B cell (primary cell): ENCODE measurements at regions not wholly inside any gene's neighbourhood (a gene's known extent, or its start where the extent isn't known, plus 50 kb on each side); places are given as distances from the start of the nearest gene placed in this dataset.

ENCODE experiments used
- ATAC-seq: fragments of 200-7000 bp; cut with Tn5 transposase; one replicate; pipeline ENCODE4 v1.10.0; 2021; ENCODE audit warnings: low read depth, mild to moderate bottlenecking, moderate number of reproducible peaks, moderate library complexity
- CTCF ChIA-PET: fragments of 350-600 bp; sonication (Branson Sonifier 250); formaldehyde crosslinking; loops from one replicate; lab custom pipeline; 2021; ENCODE audit warnings: antibody characterized with exemption, inconsistent platforms; lab: Charles Lee
- POLR2A ChIA-PET: fragments of 350-600 bp; sonication (Branson Sonifier 250); formaldehyde crosslinking; loops from one replicate; lab custom pipeline; 2021; ENCODE audit warnings: antibody characterized with exemption; lab: Charles Lee
- DNase-seq: peaks from one replicate; pipeline ENCODE4 v3.0.0; 2013
- H2AFZ ChIP-seq: 2 replicates; pipeline ENCODE4 v1.6.1; 2012; ENCODE audit warnings: mild to moderate bottlenecking, low read depth, low read length; ENCODE audit not compliant: insufficient read depth, poor library complexity, severe bottlenecking
- H3K27ac ChIP-seq, 2 donors: 1 replicate in 1 of 2; 2 replicates in 1 of 2; pipeline ENCODE4 v1.5.1; 2012 to 2013; ENCODE audit warnings: low read length in 2 of 2, mild to moderate bottlenecking in 2 of 2, moderate library complexity in 1 of 2
- H3K27me3 ChIP-seq, 4 experiments: fragments of 200-600 bp in 1 of 4; sonication (generic) in 1 of 4; replicated peaks in 1 of 4; 1 replicate in 2 of 4; 2 replicates in 2 of 4; pipeline versions ENCODE4 v1.6.1 to v1.7.0; 2013 to 2016; ENCODE audit warnings: low read length in 3 of 4, mild to moderate bottlenecking in 2 of 4, mixed read lengths in 1 of 4, moderate library complexity in 1 of 4; ENCODE audit not compliant: insufficient read depth in 4 of 4, control insufficient read depth in 3 of 4; ENCODE audit errors: control extremely low read depth in 1 of 4
- H3K36me3 ChIP-seq, 2 experiments: replicated peaks in 1 of 2; 1 replicate in 1 of 2; 2 replicates in 1 of 2; pipeline versions ENCODE4 v1.6.1 to v1.7.1; 2013; ENCODE audit warnings: low read length in 1 of 2; ENCODE audit not compliant: insufficient read depth in 2 of 2, control insufficient read depth in 1 of 2; ENCODE audit errors: control extremely low read depth in 1 of 2, extremely low read depth in 1 of 2
- H3K4me1 ChIP-seq, 2 donors: fragments of 200-600 bp in 1 of 2; sonication (generic) in 1 of 2; 1 replicate in 1 of 2; 2 replicates in 1 of 2; pipeline versions ENCODE4 v1.5.1 to v1.6.1; 2013 to 2017; ENCODE audit warnings: low read length in 2 of 2; ENCODE audit not compliant: control insufficient read depth in 2 of 2, insufficient read depth in 2 of 2
- H3K4me2 ChIP-seq: replicated peaks from 2 replicates; pipeline ENCODE3; 2012; ENCODE audit warnings: mild to moderate bottlenecking, low read depth, low read length; ENCODE audit not compliant: poor library complexity, severe bottlenecking
- H3K4me3 ChIP-seq, 5 experiments: fragments of 200-600 bp in 1 of 5; sonication (generic) in 1 of 5; 1 replicate in 3 of 5; 2 replicates in 2 of 5; pipeline versions ENCODE4 v1.5.1 to v1.7.0; 2011 to 2016; ENCODE audit warnings: low read length in 4 of 5, mild to moderate bottlenecking in 4 of 5, low read depth in 2 of 5, control low read depth in 1 of 5, moderate library complexity in 1 of 5; ENCODE audit not compliant: insufficient read depth in 1 of 5; ENCODE audit errors: control extremely low read depth in 1 of 5, extremely low read depth in 1 of 5
- H3K79me2 ChIP-seq: fragments of 200-600 bp; sonication (generic); one replicate; pipeline ENCODE4 v1.6.0; 2016; ENCODE audit warnings: low read length; ENCODE audit not compliant: control insufficient read depth, insufficient read depth
- H3K9ac ChIP-seq: fragments of 200-600 bp; sonication (generic); 2 replicates; pipeline ENCODE4 v1.6.1; 2017; ENCODE audit warnings: mild to moderate bottlenecking, low read length, moderate library complexity
- H3K9me3 ChIP-seq, 3 donors: one replicate each; pipeline versions ENCODE4 v1.6.1 to v1.7.1; 2013; ENCODE audit warnings: low read length in 2 of 3; ENCODE audit not compliant: control insufficient read depth in 2 of 3, insufficient read depth in 1 of 3; ENCODE audit errors: control extremely low read depth in 1 of 3
- H4K20me1 ChIP-seq: 2 replicates; pipeline ENCODE4 v1.6.0; 2012; ENCODE audit warnings: mild to moderate bottlenecking, low read length; ENCODE audit not compliant: insufficient read depth, control insufficient read depth, poor library complexity, severe bottlenecking
- H3K27ac Mint-ChIP-seq: one replicate; pipeline ENCODE4 v1.8.0; 2021; ENCODE audit warnings: mixed read lengths
- H3K27me3 Mint-ChIP-seq: one replicate; pipeline ENCODE4 v1.8.0; 2021; ENCODE audit warnings: mixed read lengths
- H3K4me1 Mint-ChIP-seq: one replicate; pipeline ENCODE4 v1.8.0; 2021; ENCODE audit warnings: mixed read lengths
- H3K4me3 Mint-ChIP-seq: one replicate; pipeline ENCODE4 v1.8.0; 2021; ENCODE audit warnings: mixed read lengths
- H3K9me3 Mint-ChIP-seq: one replicate; pipeline ENCODE4 v1.8.0; 2022; ENCODE audit warnings: mixed read lengths; ENCODE audit not compliant: insufficient read depth
- EZH2 ChIP-seq: IDR thresholded peaks from 2 replicates; pipeline ENCODE4 v1.6.1; 2012; ENCODE audit warnings: borderline replicate concordance, low read depth, mild to moderate bottlenecking, moderate library complexity, low read length; ENCODE audit not compliant: insufficient read depth, poor library complexity, severe bottlenecking
- WGBS: methylation state at CpG from one replicate; pipeline ENCODE4 v1.1.5; 2013; ENCODE audit warnings: missing lambda C conversion rate; ENCODE audit not compliant: insufficient coverage; 5-methylcytosine and 5-hydroxymethylcytosine counted together
- intact Hi-C: fragments of 100-400 bp; cut with micrococcal nuclease; formaldehyde crosslinking; loops from one replicate; pipeline ENCODE4 v1.10.0; 2022
- TF ChIP-seq, protein P1 (sequence below): fragments of 200-600 bp; IDR thresholded peaks from one replicate; pipeline ENCODE4 v1.8.0; 2022; ENCODE audit warnings: antibody characterized with exemption, mild to moderate bottlenecking

DNA sequence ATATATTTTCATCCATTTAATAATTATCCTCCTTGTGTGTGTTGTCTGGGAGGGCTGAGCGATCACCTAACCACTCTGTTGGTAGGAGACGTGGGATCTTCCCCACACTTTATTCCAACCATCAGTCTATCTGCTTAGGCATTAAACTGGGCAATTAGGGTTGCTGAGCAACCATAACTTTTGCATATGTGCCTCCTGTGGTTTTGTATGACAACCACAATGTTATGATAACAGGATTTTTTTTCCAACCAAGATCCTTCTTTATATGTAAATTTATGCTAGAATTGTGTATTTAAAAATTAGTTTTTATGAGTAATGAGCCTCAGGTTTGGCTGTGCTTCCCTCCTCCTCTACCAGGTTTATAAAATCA lies 495.0 kb upstream of the MGMT start:
- Histone ChIP-seq H3K36me3 (no peaks in the 10 kb centered on the region), H4K20me1 (no peaks in the 10 kb centered on the region), H2AFZ (no peak overlapping the region), H3K27me3 (no peaks in the 10 kb centered on the region), H3K9me3 (peaks cover 0 to 8% (median 0%) of the 10 kb centered on the region in 3 donors), H3K27ac (no peak overlapping the region), H3K9ac (no peak overlapping the region), H3K4me3 (no peak overlapping the region), H3K4me1 (no peaks in the 10 kb centered on the region), H3K4me2 (no peak overlapping the region), H3K79me2 (no peaks in the 10 kb centered on the region)
- CTCF ChIA-PET: no interaction called here
- H3K4me1 Mint-ChIP-seq: no peaks in the 10 kb centered on the region
- H3K27ac Mint-ChIP-seq: no peak overlapping the region
- no peak for ATAC-seq
- H3K4me3 Mint-ChIP-seq: no peak overlapping the region
- H3K9me3 Mint-ChIP-seq: no peaks in the 10 kb centered on the region
- POLR2A ChIA-PET: no interaction called here
- peaks cover 3% of the 10 kb centered on the region for H3K27me3 Mint-ChIP-seq
- DNase-seq: no peak
- intact Hi-C loops: no loop called here
- no CpG with 5 or more reads among the region's 2 CpGs for WGBS
- TF ChIP-seq, protein P1, sequence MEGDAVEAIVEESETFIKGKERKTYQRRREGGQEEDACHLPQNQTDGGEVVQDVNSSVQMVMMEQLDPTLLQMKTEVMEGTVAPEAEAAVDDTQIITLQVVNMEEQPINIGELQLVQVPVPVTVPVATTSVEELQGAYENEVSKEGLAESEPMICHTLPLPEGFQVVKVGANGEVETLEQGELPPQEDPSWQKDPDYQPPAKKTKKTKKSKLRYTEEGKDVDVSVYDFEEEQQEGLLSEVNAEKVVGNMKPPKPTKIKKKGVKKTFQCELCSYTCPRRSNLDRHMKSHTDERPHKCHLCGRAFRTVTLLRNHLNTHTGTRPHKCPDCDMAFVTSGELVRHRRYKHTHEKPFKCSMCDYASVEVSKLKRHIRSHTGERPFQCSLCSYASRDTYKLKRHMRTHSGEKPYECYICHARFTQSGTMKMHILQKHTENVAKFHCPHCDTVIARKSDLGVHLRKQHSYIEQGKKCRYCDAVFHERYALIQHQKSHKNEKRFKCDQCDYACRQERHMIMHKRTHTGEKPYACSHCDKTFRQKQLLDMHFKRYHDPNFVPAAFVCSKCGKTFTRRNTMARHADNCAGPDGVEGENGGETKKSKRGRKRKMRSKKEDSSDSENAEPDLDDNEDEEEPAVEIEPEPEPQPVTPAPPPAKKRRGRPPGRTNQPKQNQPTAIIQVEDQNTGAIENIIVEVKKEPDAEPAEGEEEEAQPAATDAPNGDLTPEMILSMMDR: no peak
- TF ChIP-seq EZH2: no peak

DNA sequence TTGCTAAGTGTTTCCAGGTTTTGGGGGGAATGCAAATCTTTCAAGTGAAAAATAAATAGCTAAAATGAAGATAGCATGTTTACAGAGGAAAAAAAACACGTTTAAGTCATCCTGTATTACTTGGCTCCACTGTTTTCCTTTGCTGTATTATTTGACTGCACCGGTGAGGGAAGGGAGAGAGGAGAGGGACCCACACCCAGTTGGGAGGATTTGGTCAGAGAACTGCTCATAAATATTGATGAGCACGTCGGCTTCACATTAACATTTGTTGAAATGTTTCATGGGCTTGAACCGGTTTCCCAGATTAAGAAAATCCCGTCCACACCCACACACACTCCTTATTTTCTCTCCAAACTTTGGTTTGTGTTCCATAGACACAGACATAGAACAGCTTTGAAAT lies 493.8 kb upstream of the MGMT start:
- H3K27me3 Mint-ChIP-seq: peaks cover 3% of the 10 kb centered on the region
- H3K9me3 Mint-ChIP-seq: no peaks in the 10 kb centered on the region
- no peak overlapping the region for H3K4me3 ChIP-seq
- 80% methylated on average over 3 of the region's 6 CpGs for WGBS
- ChIA-PET POLR2A (no interaction called here), CTCF (no interaction called here)
- ATAC-seq: no peak
- intact Hi-C loops: no loop called here
- H4K20me1 ChIP-seq: no peaks in the 10 kb centered on the region
- no peak overlapping the region for H3K27ac Mint-ChIP-seq
- no peaks in the 10 kb centered on the region for H3K27me3 ChIP-seq
- no peaks in the 10 kb centered on the region for H3K4me1 ChIP-seq
- no peaks in the 10 kb centered on the region for H3K79me2 ChIP-seq
- no peak for DNase-seq
- no peak overlapping the region for H3K27ac ChIP-seq
- H3K9ac ChIP-seq: no peak overlapping the region
- peaks cover 0 to 4% (median 0%) of the 10 kb centered on the region in 3 donors for H3K9me3 ChIP-seq
- TF ChIP-seq, protein P1: no peak
- TF ChIP-seq EZH2: no peak
- no peak overlapping the region for H2AFZ ChIP-seq
- H3K4me3 Mint-ChIP-seq: no peak overlapping the region
- no peaks in the 10 kb centered on the region for H3K36me3 ChIP-seq
- H3K4me2 ChIP-seq: no peak overlapping the region
- no peaks in the 10 kb centered on the region for H3K4me1 Mint-ChIP-seq
